ENCODE measurements at regions not wholly inside any gene's neighbourhood (a gene's known extent, or its start where the extent isn't known, plus 50 kb on each side); places are given as distances from the start of the nearest gene placed in this dataset.

DNA sequence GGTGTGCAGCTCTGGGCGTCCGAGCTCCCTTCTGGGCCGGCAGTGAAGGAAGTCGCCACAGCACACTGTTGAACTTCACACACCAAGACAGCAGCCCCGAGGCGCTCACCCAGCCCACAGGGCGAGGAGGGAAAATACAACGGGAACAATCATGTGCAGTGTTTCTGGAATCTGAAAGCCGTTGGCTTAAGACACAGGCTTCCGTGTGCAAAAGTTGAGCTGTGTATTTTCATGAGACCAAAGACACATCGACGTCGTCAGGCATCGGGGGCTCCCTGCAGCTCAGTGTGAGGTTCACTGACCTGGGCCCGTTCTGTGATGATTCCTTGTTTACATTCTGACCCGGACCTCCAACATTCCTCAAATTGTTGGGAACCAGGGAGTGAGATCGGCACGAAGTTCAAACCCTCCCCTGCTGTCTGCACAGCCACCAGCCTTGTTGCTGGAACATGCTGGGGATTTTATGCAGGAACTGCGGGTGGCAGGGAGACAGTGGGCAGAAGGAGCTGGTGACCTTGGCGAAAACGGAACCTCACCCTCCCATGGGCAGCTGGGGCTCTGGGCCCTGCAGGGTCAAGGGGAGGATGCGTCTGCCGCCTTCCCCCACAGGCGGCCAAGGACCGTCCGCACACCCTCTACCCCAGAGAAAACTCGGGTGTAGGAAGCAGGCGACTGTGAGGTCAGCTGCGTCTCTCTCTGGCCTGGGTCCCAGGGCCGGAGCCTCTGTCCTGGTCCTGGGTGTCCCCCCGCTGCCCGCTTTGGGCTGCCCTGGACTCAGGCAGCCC is 72.2 kb downstream of the METRNL start:
- Histone ChIP-seq H3K27me3 (ENCODE audit: control insufficient read depth, insufficient read depth, low read length) (peaks cover 16% of the 10 kb centered on the region), H3K4me3 (ENCODE audit: low read depth, low read length) (no peak overlapping the region), H3K36me3 (ENCODE audit: control insufficient read depth, insufficient read depth, low read length) (no peaks in the 10 kb centered on the region)
- TF ChIP-seq, protein P1, sequence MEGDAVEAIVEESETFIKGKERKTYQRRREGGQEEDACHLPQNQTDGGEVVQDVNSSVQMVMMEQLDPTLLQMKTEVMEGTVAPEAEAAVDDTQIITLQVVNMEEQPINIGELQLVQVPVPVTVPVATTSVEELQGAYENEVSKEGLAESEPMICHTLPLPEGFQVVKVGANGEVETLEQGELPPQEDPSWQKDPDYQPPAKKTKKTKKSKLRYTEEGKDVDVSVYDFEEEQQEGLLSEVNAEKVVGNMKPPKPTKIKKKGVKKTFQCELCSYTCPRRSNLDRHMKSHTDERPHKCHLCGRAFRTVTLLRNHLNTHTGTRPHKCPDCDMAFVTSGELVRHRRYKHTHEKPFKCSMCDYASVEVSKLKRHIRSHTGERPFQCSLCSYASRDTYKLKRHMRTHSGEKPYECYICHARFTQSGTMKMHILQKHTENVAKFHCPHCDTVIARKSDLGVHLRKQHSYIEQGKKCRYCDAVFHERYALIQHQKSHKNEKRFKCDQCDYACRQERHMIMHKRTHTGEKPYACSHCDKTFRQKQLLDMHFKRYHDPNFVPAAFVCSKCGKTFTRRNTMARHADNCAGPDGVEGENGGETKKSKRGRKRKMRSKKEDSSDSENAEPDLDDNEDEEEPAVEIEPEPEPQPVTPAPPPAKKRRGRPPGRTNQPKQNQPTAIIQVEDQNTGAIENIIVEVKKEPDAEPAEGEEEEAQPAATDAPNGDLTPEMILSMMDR (IDR thresholded peaks at IDR 0.05; ENCODE audit: insufficient read depth, low read length, poor library complexity, severe bottlenecking): no peak
- no peak for DNase-seq (ENCODE audit: low read depth)

DNA sequence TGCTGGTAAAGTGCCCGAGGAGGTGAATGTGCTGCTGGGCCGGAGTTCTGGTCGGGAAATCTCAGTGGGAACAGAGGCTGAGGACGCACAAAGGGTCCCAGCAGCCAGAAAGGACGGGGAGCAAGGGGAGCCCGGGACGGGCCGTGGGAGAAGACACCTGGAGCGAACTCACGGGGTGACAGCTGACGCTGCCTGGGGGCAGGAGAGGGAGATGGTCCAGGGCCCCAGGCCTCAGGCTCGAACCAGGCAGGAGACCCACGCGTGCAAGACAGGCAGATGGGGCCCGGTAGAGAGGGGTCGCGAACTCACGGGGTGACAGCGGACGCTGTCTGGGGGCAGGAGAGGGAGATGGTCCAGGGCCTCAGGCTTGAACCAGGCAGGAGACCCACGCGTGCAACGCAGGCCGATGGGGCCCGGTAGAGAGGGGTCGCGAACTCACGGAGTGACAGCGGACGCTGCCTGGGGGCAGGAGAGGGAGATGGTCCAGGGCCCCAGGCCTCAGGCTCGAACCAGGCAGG is 72.9 kb downstream of the METRNL start:
- no peak for DNase-seq (ENCODE audit: low read depth)
- peaks cover 16% of the 10 kb centered on the region for H3K27me3 ChIP-seq (ENCODE audit: control insufficient read depth, insufficient read depth, low read length)
- H3K36me3 ChIP-seq (ENCODE audit: control insufficient read depth, insufficient read depth, low read length): no peaks in the 10 kb centered on the region
- TF ChIP-seq, protein P1 (IDR thresholded peaks at IDR 0.05; ENCODE audit: insufficient read depth, low read length, poor library complexity, severe bottlenecking): no peak
- H3K4me3 ChIP-seq (ENCODE audit: low read depth, low read length): no peak overlapping the region

DNA sequence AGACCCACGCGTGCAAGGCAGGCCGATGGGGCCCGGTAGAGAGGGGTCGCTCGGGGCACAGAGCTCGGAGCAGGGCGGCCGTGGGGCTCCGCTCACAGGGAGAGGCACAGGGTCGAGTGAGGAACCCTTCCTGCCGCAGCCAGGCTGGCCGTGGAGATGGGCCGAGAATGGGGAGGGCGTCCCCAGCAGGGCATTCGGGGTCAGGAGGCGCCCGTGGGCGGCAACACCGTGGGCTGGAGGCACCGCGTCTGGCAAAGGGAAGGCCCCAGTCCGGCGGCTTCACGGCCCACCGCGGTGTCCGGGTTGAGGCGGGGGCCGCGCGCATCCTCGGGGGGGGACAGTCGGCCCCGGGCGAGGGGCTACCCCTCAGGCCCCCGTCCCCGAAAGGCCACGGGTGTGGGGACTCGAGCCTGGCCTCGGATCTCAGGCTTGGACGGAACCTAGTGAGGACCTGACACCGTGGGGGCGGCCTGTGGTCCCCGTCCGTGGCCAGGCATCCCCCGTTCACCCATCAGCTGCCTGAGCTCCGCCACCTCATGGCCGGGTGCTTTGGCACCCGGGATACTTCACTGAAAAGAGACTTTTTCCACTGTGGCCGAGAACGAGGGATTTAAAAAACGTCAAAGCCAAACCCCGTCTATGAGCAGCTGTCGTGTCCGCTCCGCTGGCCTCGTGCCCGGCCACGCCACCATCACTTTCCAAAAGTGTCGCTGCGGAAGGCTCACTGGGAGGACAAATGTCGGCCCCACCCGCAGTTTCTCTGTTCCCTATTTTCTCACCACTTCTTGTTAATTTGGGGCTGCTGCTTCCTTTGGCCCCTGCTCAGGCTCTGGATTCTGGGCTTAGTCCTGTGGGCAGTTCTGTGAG is 73.6 kb downstream of the METRNL start:
- Histone ChIP-seq H3K27me3 (ENCODE audit: control insufficient read depth, insufficient read depth, low read length) (peaks cover 16% of the 10 kb centered on the region), H3K36me3 (ENCODE audit: control insufficient read depth, insufficient read depth, low read length) (no peaks in the 10 kb centered on the region), H3K4me3 (ENCODE audit: low read depth, low read length) (no peak overlapping the region)
- TF ChIP-seq, protein P1 (IDR thresholded peaks at IDR 0.05; ENCODE audit: insufficient read depth, low read length, poor library complexity, severe bottlenecking): no peak
- no peak for DNase-seq (ENCODE audit: low read depth)

DNA sequence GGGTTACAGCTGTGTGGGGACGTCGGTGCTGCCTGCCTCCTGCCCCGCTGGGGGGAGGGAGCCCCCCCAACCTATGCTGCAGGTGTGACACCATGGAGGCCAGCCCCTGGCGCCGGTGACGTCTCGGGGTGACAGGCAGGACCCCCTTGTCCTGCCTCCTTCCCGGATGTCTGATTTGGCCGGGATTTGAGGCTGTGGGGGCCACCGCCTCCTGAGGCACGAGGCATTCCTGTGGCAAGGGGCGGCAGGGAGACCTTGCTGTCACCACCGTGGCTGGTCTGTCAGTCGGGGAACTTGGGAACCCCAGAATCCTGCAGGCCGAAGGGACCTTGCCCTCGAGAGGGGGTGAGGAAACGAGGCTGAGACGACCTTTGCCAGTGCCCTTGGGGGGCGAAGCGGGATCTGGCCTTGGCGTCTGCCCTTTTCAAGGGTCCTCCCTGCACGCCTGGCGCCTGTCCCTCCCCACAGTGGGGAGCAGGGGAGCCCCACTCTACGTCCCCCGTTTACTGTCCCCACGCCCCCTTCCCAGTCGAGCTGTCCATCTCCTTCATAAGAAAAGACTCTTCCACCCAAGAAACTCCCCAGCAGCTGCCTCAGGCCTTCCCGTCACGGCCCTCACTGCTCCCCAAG is 74.4 kb downstream of the METRNL start:
- Histone ChIP-seq H3K27me3 (ENCODE audit: control insufficient read depth, insufficient read depth, low read length) (peaks cover 12% of the 10 kb centered on the region), H3K36me3 (ENCODE audit: control insufficient read depth, insufficient read depth, low read length) (no peaks in the 10 kb centered on the region), H3K4me3 (ENCODE audit: low read depth, low read length) (no peak overlapping the region)
- no peak for DNase-seq (ENCODE audit: low read depth)
- TF ChIP-seq, protein P1 (IDR thresholded peaks at IDR 0.05; ENCODE audit: insufficient read depth, low read length, poor library complexity, severe bottlenecking): no peak

DNA sequence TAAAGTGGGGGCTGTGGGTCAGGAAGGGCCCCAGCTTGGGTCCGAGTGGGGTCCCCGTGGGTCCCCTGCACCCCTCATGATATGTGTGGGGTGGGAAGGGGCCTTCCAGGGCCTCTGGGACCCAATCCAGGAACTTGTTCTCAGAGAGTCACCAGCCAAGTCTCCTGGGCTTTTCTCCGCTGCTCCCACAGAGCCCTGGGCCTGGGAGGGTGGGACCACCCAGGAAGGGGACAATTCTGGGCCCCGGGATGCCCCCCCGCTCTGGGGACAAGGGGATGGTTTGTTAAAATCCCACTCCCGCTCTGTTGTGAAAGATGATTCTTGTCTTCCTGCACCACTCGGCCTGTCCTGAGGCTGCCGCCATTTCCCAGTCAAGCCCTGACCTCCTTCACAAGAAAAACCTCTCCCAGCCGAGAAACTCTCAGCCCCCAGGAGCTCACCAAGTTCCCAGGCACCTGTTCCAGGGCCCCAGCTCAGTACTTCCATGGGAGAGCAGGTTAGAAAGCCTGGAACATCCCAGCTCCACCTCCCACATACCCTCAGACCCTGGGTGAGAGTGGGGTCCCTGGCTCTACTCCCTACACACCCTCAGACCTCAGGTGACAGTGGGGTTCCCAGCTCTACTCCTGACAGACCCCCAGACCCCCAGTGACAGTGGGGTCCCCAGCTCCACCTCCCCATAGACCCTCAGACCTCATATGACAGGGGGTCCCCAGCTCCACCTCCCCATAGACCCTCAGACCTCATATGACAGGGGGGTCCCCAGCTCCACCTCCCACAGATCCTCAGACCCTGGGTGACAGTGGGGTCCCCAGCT is 75.1 kb downstream of the METRNL start:
- Histone ChIP-seq H3K27me3 (ENCODE audit: control insufficient read depth, insufficient read depth, low read length) (peaks cover 13% of the 10 kb centered on the region), H3K36me3 (ENCODE audit: control insufficient read depth, insufficient read depth, low read length) (no peaks in the 10 kb centered on the region), H3K4me3 (ENCODE audit: low read depth, low read length) (no peak overlapping the region)
- TF ChIP-seq, protein P1 (IDR thresholded peaks at IDR 0.05; ENCODE audit: insufficient read depth, low read length, poor library complexity, severe bottlenecking): no peak
- no peak for DNase-seq (ENCODE audit: low read depth)

Data from kidney epithelial cell (primary cell).